Psoas muscle (tissue), 7 donors: ENCODE measurements at regions not wholly inside any gene's neighbourhood (a gene's known extent, or its start where the extent isn't known, plus 50 kb on each side); places are given as distances from the start of the nearest gene placed in this dataset.

Experiments
- ATAC-seq, 4 donors: fragments of 200-7000 bp; cut with Tn5 transposase; one replicate each; pipeline ENCODE4 v1.9.1; 2020; ENCODE audit warnings: moderate library complexity in 3 of 4, mild to moderate bottlenecking in 2 of 4
- DNase-seq, 2 donors: peaks; one replicate each; pipeline ENCODE4 v3.0.0-alpha.2; 2020
- H3K27ac ChIP-seq: fragments of 200-600 bp; one replicate; pipeline ENCODE4 v1.8.0; 2022
- H3K27me3 ChIP-seq, 3 donors: fragments of 200-600 bp in 1 of 3; one replicate each; pipeline versions ENCODE4 v1.6.1 to v1.8.0; 2013 to 2022; ENCODE audit warnings: low read length in 2 of 3, mild to moderate bottlenecking in 2 of 3, moderate library complexity in 1 of 3; ENCODE audit not compliant: insufficient read depth in 3 of 3
- H3K36me3 ChIP-seq, 2 donors: fragments of 200-600 bp in 1 of 2; one replicate each; pipeline versions ENCODE4 v1.6.1 to v1.8.0; 2013 to 2022; ENCODE audit warnings: low read depth in 1 of 2, mild to moderate bottlenecking in 1 of 2, moderate library complexity in 1 of 2; ENCODE audit not compliant: insufficient read depth in 1 of 2
- H3K4me1 ChIP-seq: fragments of 200-600 bp; one replicate; pipeline ENCODE4 v1.8.0; 2022
- H3K4me3 ChIP-seq: fragments of 200-600 bp; one replicate; pipeline ENCODE4 v1.8.0; 2022; ENCODE audit warnings: mild to moderate bottlenecking
- H3K9me3 ChIP-seq: fragments of 200-600 bp; one replicate; pipeline ENCODE4 v1.8.0; 2022
- CTCF ChIP-seq: fragments of 200-600 bp; IDR thresholded peaks from one replicate; pipeline ENCODE4 v1.8.0; 2022; ENCODE audit warnings: antibody characterized with exemption
- WGBS, 3 donors: extraction: QIAGEN DNeasy Blood & Tissue Kit; methylation state at CpG; one replicate each; pipeline versions ENCODE4 v1.1.6 to v1.1.7; 2013; 5-methylcytosine and 5-hydroxymethylcytosine counted together
- intact Hi-C, 2 donors: fragments of 100-400 bp; cut with DNase I; formaldehyde crosslinking; loops; one replicate each; pipeline versions ENCODE4 v1.11.0 to v1.14.2; 2022
- donor health status: healthy with polysubstance abuse.
- donor health status: DM: no; HTN: no; CAD: no; lungs with moderate emphysema.
- donor health status: Bipolar disorder and iron deficiency.
- donor health status: healthy.
- donor health status: DM: yes; HTN: yes; CAD: no.
- donor health status: DM: no; HTN: no; CAD: no.
- donor health status: DM: yes; HTN: yes; CAD: no.

GRCh38 chr2:14524041-14524802 lies 108.3 kb upstream of the LRATD1 start:
- H3K36me3 ChIP-seq: no peaks in the 10 kb centered on the region
- no peak for DNase-seq
- H3K4me1 ChIP-seq: no peaks in the 10 kb centered on the region
- no peaks in the 10 kb centered on the region for H3K27me3 ChIP-seq
- 87 to 91% (median 89%) methylated on average over 7 of the region's 7 CpGs for WGBS, 3 donors
- intact Hi-C loops: no loop called here
- H3K27ac ChIP-seq: no peak overlapping the region
- ATAC-seq: no peak
- no peaks in the 10 kb centered on the region for H3K9me3 ChIP-seq
- no peak for TF ChIP-seq CTCF
- no peak overlapping the region for H3K4me3 ChIP-seq

DNA sequence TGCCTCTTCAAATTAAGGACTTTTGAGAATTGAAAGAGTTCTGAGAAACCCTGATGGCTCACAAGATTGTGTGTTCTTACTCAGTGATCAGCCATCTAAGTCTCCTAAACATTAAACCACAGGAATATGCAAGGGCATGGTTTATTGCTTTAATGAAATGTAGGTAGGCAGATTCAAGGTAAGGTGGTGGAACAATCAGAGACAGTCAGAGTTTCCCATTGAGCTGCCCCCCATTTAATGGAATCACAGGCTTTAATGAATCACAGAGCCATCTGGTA lies 107.8 kb upstream of the LRATD1 start:
- Histone ChIP-seq H3K9me3 (no peaks in the 10 kb centered on the region), H3K4me3 (no peak overlapping the region), H3K36me3 (no peaks in the 10 kb centered on the region), H3K27ac (no peak overlapping the region), H3K27me3 (no peaks in the 10 kb centered on the region), H3K4me1 (no peaks in the 10 kb centered on the region)
- intact Hi-C loops: no loop called here
- TF ChIP-seq CTCF: no peak
- no peak for ATAC-seq
- DNase-seq: no peak

- DNase-seq: no peak
- TF ChIP-seq CTCF: no peak
- Histone ChIP-seq H3K4me3 (no peak overlapping the region), H3K27me3 (no peaks in the 10 kb centered on the region), H3K9me3 (no peaks in the 10 kb centered on the region), H3K36me3 (no peaks in the 10 kb centered on the region), H3K27ac (no peak overlapping the region), H3K4me1 (no peaks in the 10 kb centered on the region)
- 41 to 53% (median 44%) methylated on average over 3 of the region's 3 CpGs for WGBS, 3 donors
- no peak for ATAC-seq
- intact Hi-C loops: no loop called here
Measured at GRCh38 chr2:14530506-14530905, 102.0 kb upstream of the LRATD1 start.

DNA sequence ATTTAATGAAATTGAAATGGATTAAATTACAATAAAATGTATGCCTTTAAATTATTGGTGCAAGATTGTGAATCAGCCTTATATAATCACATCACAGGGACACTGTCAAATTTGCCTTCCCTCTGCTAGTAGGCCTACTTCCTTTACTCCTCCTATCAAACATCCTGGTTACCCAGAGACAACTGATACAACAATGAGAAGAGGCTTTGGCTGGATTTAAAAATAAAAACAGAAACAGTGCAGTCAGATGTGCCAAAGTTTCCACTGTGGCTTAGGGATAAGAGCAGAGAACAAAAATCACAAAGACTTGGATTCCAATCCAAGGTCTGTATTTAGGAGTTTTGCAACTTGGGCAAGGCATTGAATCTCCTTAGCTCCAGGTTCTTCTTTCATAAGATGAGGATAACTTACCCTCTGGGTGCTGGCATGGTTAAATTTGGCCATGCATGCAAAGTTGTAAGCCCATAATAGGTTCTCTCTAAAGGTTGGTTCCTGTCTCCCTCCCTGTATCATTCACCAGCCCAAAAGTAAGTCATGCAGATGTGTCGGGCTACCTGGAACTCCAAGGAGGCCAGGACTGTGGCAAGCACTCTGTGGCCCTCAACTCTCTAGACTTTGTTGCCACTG lies 99.3 kb upstream of the LRATD1 start:
- TF ChIP-seq CTCF: no peak
- H3K36me3 ChIP-seq: no peaks in the 10 kb centered on the region
- no peak overlapping the region for H3K4me3 ChIP-seq
- no peaks in the 10 kb centered on the region for H3K9me3 ChIP-seq
- no peaks in the 10 kb centered on the region for H3K4me1 ChIP-seq
- intact Hi-C loops: no loop called here
- WGBS, 3 donors: 0 to 89% (median 86%) methylated on average over 1 of the region's 1 CpG
- no peak overlapping the region for H3K27ac ChIP-seq
- no peak for DNase-seq
- H3K27me3 ChIP-seq: no peaks in the 10 kb centered on the region
- ATAC-seq: no peak

- intact Hi-C loops: no loop called here
- Histone ChIP-seq H3K27ac (no peak overlapping the region), H3K36me3 (no peaks in the 10 kb centered on the region), H3K9me3 (no peaks in the 10 kb centered on the region), H3K27me3 (no peaks in the 10 kb centered on the region), H3K4me1 (no peaks in the 10 kb centered on the region), H3K4me3 (no peak overlapping the region)
- TF ChIP-seq CTCF: no peak
- WGBS, 3 donors: 40 to 62% (median 57%) methylated on average over 4 of the region's 4 CpGs
- ATAC-seq (no peak), DNase-seq (no peak)
Measured at GRCh38 chr2:14535156-14535555, 97.4 kb upstream of the LRATD1 start.
